Liver (tissue), 3 donors: ENCODE measurements at regions not wholly inside any gene's neighbourhood (a gene's known extent, or its start where the extent isn't known, plus 50 kb on each side); places are given as distances from the start of the nearest gene placed in this dataset.

Source experiments
- ATF3 ChIP-seq: IDR thresholded peaks from 2 replicates; pipeline ENCODE4 v1.6.1; 2016; ENCODE audit warnings: antibody characterized with exemption
- CTCF ChIP-seq: fragments of 150-350 bp; IDR thresholded peaks from 2 replicates; pipeline ENCODE4 v1.5.1; 2017; ENCODE audit warnings: improper control_type of control experiment, low read depth, low read length; ENCODE audit not compliant: missing input control
- EGR1 ChIP-seq, 2 donors: IDR thresholded peaks; 2 replicates each; pipeline ENCODE4 v1.6.1; 2016 to 2018; ENCODE audit warnings: antibody characterized with exemption in 2 of 2, low read depth in 2 of 2
- GABPA ChIP-seq, 2 donors: IDR thresholded peaks in 1 of 2; conservative IDR thresholded peaks in 1 of 2; 2 replicates each; pipeline ENCODE4 v1.6.1; 2016; ENCODE audit warnings: antibody characterized with exemption in 2 of 2, mild to moderate bottlenecking in 1 of 2, moderate library complexity in 1 of 2
- HNF4G ChIP-seq: IDR thresholded peaks from 2 replicates; pipeline ENCODE4 v1.6.1; 2016; ENCODE audit warnings: antibody characterized with exemption
- MAX ChIP-seq: IDR thresholded peaks from 2 replicates; pipeline ENCODE4 v1.6.1; 2016; ENCODE audit warnings: antibody characterized with exemption
- RAD21 ChIP-seq, 2 donors: IDR thresholded peaks; 2 replicates each; pipeline ENCODE4 v1.6.1; 2016; ENCODE audit warnings: antibody characterized with exemption in 2 of 2, mild to moderate bottlenecking in 2 of 2
- TAF1 ChIP-seq: conservative IDR thresholded peaks from 2 replicates; pipeline ENCODE4 v1.6.1; 2016; ENCODE audit warnings: antibody characterized with exemption, mild to moderate bottlenecking
- YY1 ChIP-seq: IDR thresholded peaks from 2 replicates; pipeline ENCODE4 v1.6.1; 2016; ENCODE audit warnings: antibody characterized with exemption, mild to moderate bottlenecking
- donor health status: healthy.
- donor health status: healthy.

DNA sequence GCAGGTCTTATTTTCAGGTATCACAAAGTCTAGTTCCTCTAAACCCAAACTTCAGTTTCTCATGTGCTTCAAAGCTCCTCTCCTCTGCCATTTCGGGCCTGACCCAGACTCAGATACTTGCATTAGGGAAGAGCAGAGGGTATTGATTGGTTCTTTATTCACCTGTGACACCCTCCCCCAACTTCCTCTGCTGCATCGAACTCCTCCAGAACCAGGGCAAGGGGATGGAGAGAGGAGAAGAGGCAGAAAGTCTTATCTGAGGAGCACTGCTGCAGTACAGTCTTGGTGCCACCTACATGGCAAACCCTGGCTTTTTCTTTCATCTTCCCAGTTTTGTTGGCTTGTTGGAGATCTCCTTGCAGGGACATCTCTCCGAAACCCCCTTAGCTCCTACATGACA lies 96.0 kb upstream of the OSMR start:
- TF ChIP-seq CTCF (no peak), YY1 (no peak), HNF4G (no peak), RAD21 (IDR thresholded peaks at IDR 0.05) (no peak), TAF1 (no peak), EGR1 (IDR thresholded peaks at IDR 0.05; ENCODE audit: low read depth in 2 of 2) (no peak), ATF3 (no peak), GABPA (IDR thresholded peaks at IDR 0.05 in 1 of 2, conservative IDR thresholded peaks at IDR 0.05 in 1 of 2) (no peak), MAX (no peak)
